22Rv1 (cell line): ENCODE measurements at regions not wholly inside any gene's neighbourhood (a gene's known extent, or its start where the extent isn't known, plus 50 kb on each side); places are given as distances from the start of the nearest gene placed in this dataset.

Experiments used
- H3K27ac ChIP-seq: fragments of 450-650 bp; 2 replicates; pipeline ENCODE4 v1.5.1; 2017
- ZFX ChIP-seq: fragments of 450-650 bp; IDR thresholded peaks from 2 replicates; pipeline ENCODE4 v1.6.1; 2017; ENCODE audit warnings: antibody characterized with exemption, borderline replicate concordance
- TF ChIP-seq, protein P1 (sequence below): fragments of 450-650 bp; IDR thresholded peaks from 2 replicates; pipeline ENCODE4 v1.5.1; 2017; ENCODE audit warnings: mild to moderate bottlenecking

DNA sequence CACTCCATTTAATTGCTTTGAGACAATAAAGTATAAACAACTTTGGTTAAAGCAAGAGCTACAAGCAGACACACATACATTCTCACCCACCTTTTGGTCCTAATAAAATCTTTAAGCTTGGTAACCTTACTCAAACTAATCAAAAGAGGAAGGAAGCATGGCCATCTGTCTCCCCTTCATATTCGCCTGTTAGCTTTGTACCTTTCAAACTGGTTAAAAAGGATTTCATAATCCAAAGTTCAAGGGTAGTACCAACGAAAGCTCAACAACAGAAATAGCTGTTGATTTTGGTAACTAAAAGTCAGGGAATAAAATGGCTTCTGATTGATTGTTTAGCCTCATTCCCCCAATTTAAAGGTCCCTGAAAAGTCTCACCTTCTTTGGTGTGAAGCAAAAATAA is 456.9 kb downstream of the BCAT1 start:
- TF ChIP-seq, protein P1, sequence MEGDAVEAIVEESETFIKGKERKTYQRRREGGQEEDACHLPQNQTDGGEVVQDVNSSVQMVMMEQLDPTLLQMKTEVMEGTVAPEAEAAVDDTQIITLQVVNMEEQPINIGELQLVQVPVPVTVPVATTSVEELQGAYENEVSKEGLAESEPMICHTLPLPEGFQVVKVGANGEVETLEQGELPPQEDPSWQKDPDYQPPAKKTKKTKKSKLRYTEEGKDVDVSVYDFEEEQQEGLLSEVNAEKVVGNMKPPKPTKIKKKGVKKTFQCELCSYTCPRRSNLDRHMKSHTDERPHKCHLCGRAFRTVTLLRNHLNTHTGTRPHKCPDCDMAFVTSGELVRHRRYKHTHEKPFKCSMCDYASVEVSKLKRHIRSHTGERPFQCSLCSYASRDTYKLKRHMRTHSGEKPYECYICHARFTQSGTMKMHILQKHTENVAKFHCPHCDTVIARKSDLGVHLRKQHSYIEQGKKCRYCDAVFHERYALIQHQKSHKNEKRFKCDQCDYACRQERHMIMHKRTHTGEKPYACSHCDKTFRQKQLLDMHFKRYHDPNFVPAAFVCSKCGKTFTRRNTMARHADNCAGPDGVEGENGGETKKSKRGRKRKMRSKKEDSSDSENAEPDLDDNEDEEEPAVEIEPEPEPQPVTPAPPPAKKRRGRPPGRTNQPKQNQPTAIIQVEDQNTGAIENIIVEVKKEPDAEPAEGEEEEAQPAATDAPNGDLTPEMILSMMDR = no peak
- TF ChIP-seq ZFX = no peak
- H3K27ac ChIP-seq = no peak overlapping the region

DNA sequence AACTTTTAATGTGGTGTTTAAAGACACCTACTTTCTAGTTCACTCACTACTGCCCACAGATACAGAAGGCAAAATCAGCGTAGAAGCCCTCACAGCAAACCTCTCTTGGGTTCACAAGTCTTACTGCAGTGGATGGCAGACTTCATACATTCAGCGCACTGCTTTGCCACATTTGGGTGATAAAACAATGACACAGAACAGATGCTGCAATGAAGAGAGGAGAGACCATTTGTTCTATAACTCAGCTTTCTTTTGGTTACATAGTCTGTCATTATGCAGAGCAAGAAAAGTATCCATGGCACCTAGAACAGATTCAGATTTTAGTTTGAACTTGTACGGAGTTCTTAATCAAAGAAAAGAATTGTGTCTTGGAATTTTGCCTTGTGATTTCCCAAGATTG is 459.0 kb downstream of the BCAT1 start:
- H3K27ac ChIP-seq = no peak overlapping the region
- TF ChIP-seq, protein P1 = no peak
- no peak for TF ChIP-seq ZFX

DNA sequence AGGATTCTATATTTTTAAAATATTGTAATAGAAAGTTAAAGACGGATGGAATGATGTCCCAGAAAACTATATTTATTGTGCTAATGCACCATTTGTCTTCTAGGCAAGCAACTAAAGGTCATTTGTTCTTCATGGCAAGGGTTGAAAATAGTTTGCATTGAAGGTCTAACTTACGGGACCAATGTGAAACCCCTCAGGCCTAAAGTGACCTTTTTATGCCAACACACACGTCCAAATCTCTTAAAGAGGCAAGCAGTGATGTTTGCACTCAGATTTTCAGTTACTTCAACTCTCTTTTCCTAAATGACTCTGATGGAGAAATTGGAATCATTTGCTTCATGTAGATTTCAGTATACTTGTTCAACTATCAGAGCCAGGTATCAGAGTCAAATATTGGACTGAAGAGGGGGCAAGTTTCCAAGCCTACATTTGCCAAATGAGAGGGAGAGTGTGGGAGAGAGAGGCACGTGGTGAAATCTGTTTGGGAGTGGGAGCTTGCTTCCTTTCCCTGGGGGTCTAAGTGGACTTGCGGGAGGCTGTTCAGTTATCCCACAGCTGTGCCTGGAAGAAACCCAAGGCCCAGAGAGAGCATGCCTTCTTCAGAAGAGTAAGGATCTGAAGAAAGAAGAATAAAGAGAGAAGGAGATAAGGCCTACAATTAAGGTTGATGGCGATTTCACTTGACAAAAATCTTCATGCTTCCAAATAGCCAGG is 459.8 kb downstream of the BCAT1 start:
- no peak for TF ChIP-seq ZFX
- TF ChIP-seq, protein P1 = no peak
- no peak overlapping the region for H3K27ac ChIP-seq

- TF ChIP-seq ZFX = no peak
- no peak overlapping the region for H3K27ac ChIP-seq
These were observed 460.8 kb downstream of the BCAT1 start for GRCh38 chr12:24488091-24488596.

- TF ChIP-seq ZFX = no peak
- TF ChIP-seq, protein P1 = no peak
- H3K27ac ChIP-seq = no peak overlapping the region
These were observed 461.3 kb downstream of the BCAT1 start for GRCh38 chr12:24487606-24488005.

DNA sequence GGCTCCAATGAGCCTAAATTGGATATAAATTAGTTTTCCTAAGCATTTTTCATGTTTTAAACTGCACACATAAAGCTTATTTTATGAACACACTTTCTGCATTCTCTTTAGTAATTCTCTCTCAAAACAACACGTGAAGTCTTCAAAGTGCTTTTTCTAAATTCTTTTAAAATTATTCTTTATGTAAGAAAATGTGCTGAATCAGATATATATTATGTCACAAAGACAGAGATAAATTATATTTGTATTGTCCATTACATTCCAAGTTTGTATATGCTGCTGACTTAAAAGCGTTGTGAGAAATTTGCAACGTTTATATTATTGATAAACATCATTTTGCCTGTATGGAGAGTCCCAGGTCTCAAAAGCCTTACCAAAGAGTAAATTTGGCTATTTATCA is 465.2 kb downstream of the BCAT1 start:
- no peak overlapping the region for H3K27ac ChIP-seq
- TF ChIP-seq, protein P1 = no peak

GRCh38 chr12:24482882-24483604 is 465.9 kb downstream of the BCAT1 start:
- TF ChIP-seq, protein P1 = no peak
- TF ChIP-seq ZFX = no peak

More at GRCh38 chr12:24482882-24483604, 465.9 kb downstream of the BCAT1 start:
- H3K27ac ChIP-seq = no peak overlapping the region
